NCI-H2196 (cell line): ENCODE measurements at regions not wholly inside any gene's neighbourhood (a gene's known extent, or its start where the extent isn't known, plus 50 kb on each side); places are given as distances from the start of the nearest gene placed in this dataset.
"Not testable (repeated sequence)": the region's sequence is repeated elsewhere in the genome, so short reads cannot be mapped to it uniquely, and the experiment has no call there.

ENCODE experiments used
- DNase-seq: peaks from one replicate; lab custom pipeline; 2025; ENCODE audit not compliant: unreplicated experiment; lab: John Stamatoyannopoulos, UW

GRCh38 chr11:34795641-34796040 is 120.5 kb downstream of the APIP start:
- no peak for DNase-seq

GRCh38 chr11:34794696-34795095 is 121.5 kb downstream of the APIP start:
- DNase-seq: no peak

- no peak for DNase-seq
Measured at GRCh38 chr11:34793666-34794065, 122.5 kb downstream of the APIP start.

- peak; percentile 28 for DNase-seq
Measured at GRCh38 chr11:34792814-34793258, 123.3 kb downstream of the APIP start.

GRCh38 chr11:34791780-34792542 is 124.2 kb downstream of the APIP start:
- no peak for DNase-seq

- no peak for DNase-seq
Measured at GRCh38 chr11:34790620-34791019, 125.6 kb downstream of the APIP start.

- DNase-seq: peak; percentile 55
Measured at GRCh38 chr11:34789196-34789834, 126.9 kb downstream of the APIP start.

- peak; percentile 54 for DNase-seq
Measured at GRCh38 chr11:34788642-34789041, 127.5 kb downstream of the APIP start.

- DNase-seq: no peak
Measured at GRCh38 chr11:34787895-34788294, 128.3 kb downstream of the APIP start.

GRCh38 chr11:34787348-34787747 is 128.8 kb downstream of the APIP start:
- no peak for DNase-seq

- DNase-seq: no peak
Measured at GRCh38 chr11:34784318-34784841, 131.8 kb downstream of the APIP start.

GRCh38 chr11:34783816-34784317 is 132.3 kb downstream of the APIP start:
- no peak for DNase-seq

GRCh38 chr11:34781826-34782225 is 134.4 kb downstream of the APIP start:
- DNase-seq: not testable (repeated sequence)

- DNase-seq: no peak
Measured at GRCh38 chr11:34775417-34775888, 140.7 kb downstream of the APIP start.

- DNase-seq: no peak
Measured at GRCh38 chr11:34774604-34775003, 141.6 kb downstream of the APIP start.

GRCh38 chr11:34773826-34774225 is 142.4 kb downstream of the APIP start:
- DNase-seq: peak; percentile 19

GRCh38 chr11:34773211-34773610 is 143.0 kb downstream of the APIP start:
- DNase-seq: no peak

- no peak for DNase-seq
Measured at GRCh38 chr11:34770111-34770510, 146.1 kb downstream of the APIP start.

- no peak for DNase-seq
Measured at GRCh38 chr11:34769224-34769623, 147.0 kb downstream of the APIP start.

- not testable (repeated sequence) for DNase-seq
Measured at GRCh38 chr11:34762625-34763024, 141.7 kb downstream of the EHF start.

GRCh38 chr11:34758262-34758661 is 137.4 kb downstream of the EHF start:
- DNase-seq: peak; percentile 78

GRCh38 chr11:34757026-34757451 is 136.1 kb downstream of the EHF start:
- no peak for DNase-seq
